ENCODE measurements at regions not wholly inside any gene's neighbourhood (a gene's known extent, or its start where the extent isn't known, plus 50 kb on each side); places are given as distances from the start of the nearest gene placed in this dataset.

DNA sequence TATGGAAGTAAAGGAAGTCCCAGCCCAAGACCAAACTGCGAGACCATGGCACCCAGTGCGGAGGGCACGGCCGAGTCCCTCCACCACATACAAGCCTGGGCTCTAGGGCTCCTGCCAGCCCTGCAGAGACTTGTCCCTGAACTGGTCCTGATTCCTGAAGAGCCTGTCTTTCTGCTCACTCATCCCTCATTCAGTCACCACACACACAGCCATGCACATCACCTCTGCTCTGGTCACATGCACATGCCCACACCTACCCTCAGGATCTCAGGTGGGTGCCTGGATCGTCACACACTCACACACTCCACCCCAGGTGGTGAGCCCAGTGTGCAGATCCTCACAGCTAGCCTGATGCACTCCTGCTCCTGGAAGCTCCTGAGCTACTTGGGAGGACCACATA, 71.4 kb upstream of the LAPTM4A start:
- no peaks in the 10 kb centered on the region for H3K9me3 ChIP-seq
- no peak for DNase-seq (ENCODE audit: low spot score in 2 of 2)
- no peaks in the 10 kb centered on the region for H3K27me3 ChIP-seq
- intact Hi-C loops (cut with DNase I; ENCODE audit: low total_unique reads) = no loop called here
- H3K27ac ChIP-seq = no peak overlapping the region
- H3K4me3 ChIP-seq = no peak overlapping the region
- H3K4me1 ChIP-seq = no peaks in the 10 kb centered on the region
- no peaks in the 10 kb centered on the region for H3K36me3 ChIP-seq
- TF ChIP-seq, protein P1, sequence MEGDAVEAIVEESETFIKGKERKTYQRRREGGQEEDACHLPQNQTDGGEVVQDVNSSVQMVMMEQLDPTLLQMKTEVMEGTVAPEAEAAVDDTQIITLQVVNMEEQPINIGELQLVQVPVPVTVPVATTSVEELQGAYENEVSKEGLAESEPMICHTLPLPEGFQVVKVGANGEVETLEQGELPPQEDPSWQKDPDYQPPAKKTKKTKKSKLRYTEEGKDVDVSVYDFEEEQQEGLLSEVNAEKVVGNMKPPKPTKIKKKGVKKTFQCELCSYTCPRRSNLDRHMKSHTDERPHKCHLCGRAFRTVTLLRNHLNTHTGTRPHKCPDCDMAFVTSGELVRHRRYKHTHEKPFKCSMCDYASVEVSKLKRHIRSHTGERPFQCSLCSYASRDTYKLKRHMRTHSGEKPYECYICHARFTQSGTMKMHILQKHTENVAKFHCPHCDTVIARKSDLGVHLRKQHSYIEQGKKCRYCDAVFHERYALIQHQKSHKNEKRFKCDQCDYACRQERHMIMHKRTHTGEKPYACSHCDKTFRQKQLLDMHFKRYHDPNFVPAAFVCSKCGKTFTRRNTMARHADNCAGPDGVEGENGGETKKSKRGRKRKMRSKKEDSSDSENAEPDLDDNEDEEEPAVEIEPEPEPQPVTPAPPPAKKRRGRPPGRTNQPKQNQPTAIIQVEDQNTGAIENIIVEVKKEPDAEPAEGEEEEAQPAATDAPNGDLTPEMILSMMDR (IDR thresholded peaks at IDR 0.05) = no peak
- TF ChIP-seq POLR2A (IDR thresholded peaks at IDR 0.05) (no peak), POLR2AphosphoS5 (IDR thresholded peaks at IDR 0.05) (no peak)

DNA sequence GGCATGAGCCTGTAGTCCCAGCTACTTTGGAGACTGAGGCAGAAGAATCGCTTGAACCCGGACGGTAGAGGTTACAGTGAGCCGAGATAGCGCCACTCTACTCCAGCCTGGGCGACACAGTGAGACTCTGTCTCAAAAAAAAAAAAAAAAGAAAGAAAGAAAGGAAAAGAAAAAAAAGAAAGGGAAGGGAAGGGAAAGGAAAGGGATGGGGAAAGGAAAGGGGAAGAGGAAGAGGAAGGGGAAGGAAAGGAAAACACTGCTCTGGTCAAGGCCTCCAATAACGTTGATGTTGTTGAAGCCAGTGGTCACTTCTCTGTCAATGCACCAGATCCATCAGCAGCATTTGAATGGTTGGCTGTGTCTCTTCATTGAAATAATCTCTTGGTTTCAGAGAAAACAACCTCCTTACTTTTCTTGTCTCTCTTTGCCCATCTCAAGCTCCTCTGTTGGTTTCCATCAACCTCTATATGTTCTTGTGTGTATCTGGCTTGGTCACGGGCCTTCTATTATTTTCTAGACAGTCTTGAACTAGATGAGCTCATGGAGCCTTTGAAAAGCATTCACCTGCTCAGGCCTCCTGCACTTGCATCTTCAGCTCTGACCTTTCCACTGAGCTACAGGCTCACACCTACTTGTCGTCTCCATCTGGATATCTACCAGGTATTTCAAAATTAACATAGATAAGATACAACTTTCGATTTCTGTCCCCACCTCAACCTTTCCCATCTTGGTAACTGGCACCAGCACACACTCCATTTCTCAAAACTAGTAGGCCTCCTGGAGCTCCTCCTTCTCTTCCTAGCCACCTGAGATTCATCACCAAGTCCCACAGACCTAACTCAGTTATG, 69.4 kb upstream of the LAPTM4A start:
- Histone ChIP-seq H3K27me3 (no peaks in the 10 kb centered on the region), H3K4me3 (no peak overlapping the region), H3K4me1 (no peaks in the 10 kb centered on the region), H3K9me3 (no peaks in the 10 kb centered on the region), H3K27ac (no peak overlapping the region), H3K36me3 (no peaks in the 10 kb centered on the region)
- intact Hi-C loops (cut with DNase I; ENCODE audit: low total_unique reads) = no loop called here
- DNase-seq (ENCODE audit: low spot score in 2 of 2) = no peak
- TF ChIP-seq, protein P1 (IDR thresholded peaks at IDR 0.05) = no peak
- TF ChIP-seq POLR2AphosphoS5 (IDR thresholded peaks at IDR 0.05) (no peak), POLR2A (IDR thresholded peaks at IDR 0.05) (no peak)

DNA sequence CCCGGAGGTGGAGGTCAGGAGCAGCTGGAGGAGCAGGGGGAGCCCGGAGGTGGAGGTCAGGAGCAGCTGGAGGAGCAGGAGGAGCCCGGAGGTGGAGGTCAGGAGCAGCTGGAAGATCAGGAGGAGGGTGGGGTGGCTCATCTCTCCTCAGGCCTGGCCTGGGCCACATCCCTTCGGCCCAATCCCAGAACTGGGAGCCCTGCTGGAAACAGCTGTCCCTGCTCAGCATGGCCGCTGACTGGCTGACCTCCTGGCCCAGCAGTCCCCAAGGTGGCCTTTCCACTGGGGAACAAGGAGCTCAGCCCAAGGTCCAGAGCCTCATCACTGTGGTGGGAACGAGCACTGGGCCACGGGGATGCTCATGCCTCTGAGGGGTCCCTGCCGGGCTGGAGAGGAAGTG, 66.6 kb upstream of the LAPTM4A start:
- no peaks in the 10 kb centered on the region for H3K27me3 ChIP-seq
- no peaks in the 10 kb centered on the region for H3K9me3 ChIP-seq
- peaks cover 0 to 4% of the 10 kb centered on the region in 2 donors for H3K4me1 ChIP-seq
- H3K36me3 ChIP-seq = no peaks in the 10 kb centered on the region
- DNase-seq (ENCODE audit: low spot score in 2 of 2) = no peak
- no peak overlapping the region for H3K4me3 ChIP-seq
- intact Hi-C loops (cut with DNase I; ENCODE audit: low total_unique reads) = no loop called here
- no peak for TF ChIP-seq POLR2A (IDR thresholded peaks at IDR 0.05)
- TF ChIP-seq, protein P1 (IDR thresholded peaks at IDR 0.05) = no peak
- TF ChIP-seq POLR2AphosphoS5 (IDR thresholded peaks at IDR 0.05) = no peak
- H3K27ac ChIP-seq = no peak overlapping the region

DNA sequence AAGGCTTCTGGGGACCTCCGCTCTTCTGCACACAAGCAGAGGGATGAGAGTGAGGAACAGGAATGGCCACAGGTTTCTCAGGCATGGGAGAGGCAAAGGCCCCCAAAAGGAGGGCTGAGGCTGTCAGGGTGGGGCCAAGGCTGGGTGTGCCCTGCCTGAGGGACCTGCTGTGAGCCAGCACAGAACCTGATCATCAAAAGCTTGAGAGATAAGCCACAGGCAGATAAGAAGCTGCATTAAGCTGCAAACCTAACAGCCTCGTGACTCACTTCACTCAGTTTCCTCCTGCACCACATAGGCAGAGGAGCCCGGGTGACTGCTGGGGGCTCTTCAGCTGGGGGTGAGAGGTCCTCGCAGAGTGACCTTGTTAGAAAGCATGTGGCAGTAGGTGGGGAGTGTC, 64.5 kb upstream of the LAPTM4A start:
- DNase-seq (ENCODE audit: low spot score in 2 of 2) = no peak
- peaks cover 0 to 4% of the 10 kb centered on the region in 2 donors for H3K4me1 ChIP-seq
- intact Hi-C loops (cut with DNase I; ENCODE audit: low total_unique reads) = no loop called here
- no peak overlapping the region for H3K27ac ChIP-seq
- H3K4me3 ChIP-seq = no peak overlapping the region
- no peaks in the 10 kb centered on the region for H3K36me3 ChIP-seq
- no peak for TF ChIP-seq POLR2AphosphoS5 (IDR thresholded peaks at IDR 0.05)
- TF ChIP-seq, protein P1 (IDR thresholded peaks at IDR 0.05) = no peak
- TF ChIP-seq POLR2A (IDR thresholded peaks at IDR 0.05) = no peak
- H3K9me3 ChIP-seq = no peaks in the 10 kb centered on the region
- H3K27me3 ChIP-seq = no peaks in the 10 kb centered on the region

DNA sequence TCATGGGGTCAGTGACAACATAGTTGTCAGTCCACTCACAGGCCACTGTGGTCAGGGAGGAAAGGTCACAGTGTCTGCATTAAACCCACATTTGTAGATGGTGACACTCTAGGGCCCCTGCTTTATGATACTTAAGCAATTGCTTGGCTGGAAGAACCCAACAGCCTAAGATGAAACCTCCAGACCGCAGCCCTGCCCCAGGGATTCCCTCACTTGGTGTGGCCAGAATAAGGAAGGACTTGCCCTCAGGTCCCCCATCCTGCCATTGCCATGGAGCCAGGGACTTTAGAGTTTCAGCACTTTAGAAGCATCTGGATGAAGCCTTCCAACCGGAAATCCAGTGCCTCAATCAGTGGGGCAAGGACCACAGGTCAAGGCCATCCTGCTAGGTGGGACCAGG, 63.9 kb upstream of the LAPTM4A start:
- DNase-seq (ENCODE audit: low spot score in 2 of 2) = no peak
- H3K27ac ChIP-seq = no peak overlapping the region
- H3K36me3 ChIP-seq = no peaks in the 10 kb centered on the region
- no peaks in the 10 kb centered on the region for H3K27me3 ChIP-seq
- intact Hi-C loops (cut with DNase I; ENCODE audit: low total_unique reads) = no loop called here
- peaks cover 0 to 4% of the 10 kb centered on the region in 2 donors for H3K4me1 ChIP-seq
- TF ChIP-seq POLR2AphosphoS5 (IDR thresholded peaks at IDR 0.05) = no peak
- no peak for TF ChIP-seq POLR2A (IDR thresholded peaks at IDR 0.05)
- TF ChIP-seq, protein P1 (IDR thresholded peaks at IDR 0.05) = no peak
- H3K9me3 ChIP-seq = no peaks in the 10 kb centered on the region
- no peak overlapping the region for H3K4me3 ChIP-seq

All from breast epithelium (tissue), 4 donors.